CD4-positive, alpha-beta T cell treated with Interferon alpha-2 for 1 hour (primary cell): ENCODE measurements at regions not wholly inside any gene's neighbourhood (a gene's known extent, or its start where the extent isn't known, plus 50 kb on each side); places are given as distances from the start of the nearest gene placed in this dataset.

Source experiments
- DNase-seq, 2 donors: peaks; one replicate each; pipeline ENCODE4 v3.0.0-alpha.2; 2020 to 2022

DNA sequence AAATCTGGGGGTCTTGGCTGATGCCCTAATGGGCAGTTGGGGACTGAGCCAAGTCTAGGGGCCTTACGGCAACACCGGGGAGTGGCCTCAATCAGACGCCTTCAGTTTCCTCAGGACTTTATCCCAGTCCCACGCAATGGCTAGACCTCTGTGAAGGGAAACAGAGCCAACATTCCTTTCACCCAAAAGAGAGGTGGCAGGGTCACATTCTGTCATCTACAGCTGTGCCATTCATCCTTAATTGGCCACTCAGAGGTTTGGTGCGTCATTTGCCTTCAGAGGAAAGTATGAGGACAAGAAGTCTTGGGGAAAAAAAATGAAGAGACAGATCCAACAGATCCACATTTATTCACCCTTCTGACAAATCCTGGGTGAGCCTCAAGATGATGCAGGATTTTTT lies 166.9 kb upstream of the AVPR1A start:
- no peak for DNase-seq

DNA sequence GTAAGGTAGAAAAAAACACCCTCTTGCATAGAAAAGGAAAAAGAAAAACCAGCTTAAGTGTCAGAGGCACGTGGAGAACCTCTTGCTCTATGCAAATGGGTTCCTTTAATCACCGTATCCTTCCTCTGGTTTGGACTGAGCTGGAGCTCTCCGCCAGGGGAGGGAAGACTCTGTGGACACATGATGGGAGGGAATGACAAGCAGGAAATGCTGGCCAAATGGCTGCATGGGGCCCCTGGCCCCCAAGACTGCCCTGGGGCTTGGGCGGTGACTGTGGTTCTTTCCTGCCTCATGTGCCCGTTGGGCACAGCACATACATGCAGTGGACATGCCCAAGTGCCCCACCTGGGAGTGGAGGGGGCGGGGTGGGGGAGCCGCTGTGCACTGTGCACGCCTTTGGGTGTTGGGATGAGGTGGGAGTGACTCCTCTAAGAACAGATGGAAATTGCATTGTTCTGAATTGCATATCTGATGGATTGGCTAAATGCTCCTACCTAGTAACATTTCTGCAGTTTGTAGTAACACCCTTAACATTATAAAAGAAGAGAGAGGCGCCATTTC lies 166.4 kb upstream of the AVPR1A start:
- DNase-seq: no peak

DNA sequence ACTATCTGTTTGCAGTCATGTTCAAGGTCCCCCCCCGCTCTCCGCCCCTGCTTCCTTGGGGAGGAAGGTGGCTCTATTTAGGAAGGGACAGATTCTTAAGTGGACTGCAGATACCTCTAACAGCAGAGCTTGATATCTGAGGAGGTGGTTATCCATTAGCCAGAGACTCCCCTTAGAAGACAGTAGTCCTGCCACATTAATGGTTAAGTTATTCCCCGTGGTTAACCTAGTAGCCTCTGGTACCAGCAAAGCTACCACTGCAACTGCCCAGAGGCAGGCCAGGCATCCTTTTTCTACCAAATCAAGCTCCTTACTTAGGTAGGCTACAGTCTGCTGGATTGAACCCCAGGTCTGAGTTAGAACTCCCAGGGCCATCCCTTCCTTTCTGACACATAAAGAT lies 162.1 kb upstream of the AVPR1A start:
- no peak for DNase-seq

DNA sequence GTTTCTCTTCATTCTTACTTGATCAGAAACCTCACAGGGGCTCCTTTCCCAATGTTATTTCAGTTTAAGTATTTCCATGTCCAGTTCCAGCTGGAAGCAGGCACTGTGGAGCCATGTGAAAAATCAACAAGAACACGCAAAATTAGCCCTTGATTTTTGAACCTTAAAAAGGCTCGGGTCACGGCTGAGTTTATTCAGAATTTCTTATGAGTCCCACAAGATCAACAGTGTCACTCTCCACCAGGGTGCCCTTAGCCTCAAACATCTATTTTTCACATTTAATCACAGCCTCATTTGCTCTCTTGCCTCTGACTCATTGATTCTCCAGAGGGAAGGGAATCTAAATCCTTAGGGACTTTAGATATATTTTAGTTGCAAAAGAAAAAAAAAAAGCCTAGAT lies 157.7 kb upstream of the AVPR1A start:
- no peak for DNase-seq

DNA sequence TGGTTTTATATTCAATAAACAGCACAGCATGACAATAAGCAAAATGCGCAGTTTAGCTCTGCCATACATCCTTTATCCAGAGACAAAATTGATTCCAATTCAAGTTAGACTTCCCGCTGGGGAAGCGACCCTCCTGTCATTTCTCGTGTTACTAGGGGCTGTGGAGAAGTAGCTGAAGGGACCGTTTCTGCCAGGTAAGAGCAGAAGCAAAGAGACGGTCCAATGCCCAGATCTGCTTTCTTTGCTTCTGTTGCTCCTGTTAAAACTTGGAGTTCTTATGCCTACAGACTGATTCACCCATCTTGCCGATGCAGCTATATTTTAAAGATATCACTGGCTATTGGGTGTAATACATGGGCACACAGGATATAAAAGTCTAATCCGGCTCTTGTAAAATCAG lies 156.8 kb upstream of the AVPR1A start:
- DNase-seq: no peak

DNA sequence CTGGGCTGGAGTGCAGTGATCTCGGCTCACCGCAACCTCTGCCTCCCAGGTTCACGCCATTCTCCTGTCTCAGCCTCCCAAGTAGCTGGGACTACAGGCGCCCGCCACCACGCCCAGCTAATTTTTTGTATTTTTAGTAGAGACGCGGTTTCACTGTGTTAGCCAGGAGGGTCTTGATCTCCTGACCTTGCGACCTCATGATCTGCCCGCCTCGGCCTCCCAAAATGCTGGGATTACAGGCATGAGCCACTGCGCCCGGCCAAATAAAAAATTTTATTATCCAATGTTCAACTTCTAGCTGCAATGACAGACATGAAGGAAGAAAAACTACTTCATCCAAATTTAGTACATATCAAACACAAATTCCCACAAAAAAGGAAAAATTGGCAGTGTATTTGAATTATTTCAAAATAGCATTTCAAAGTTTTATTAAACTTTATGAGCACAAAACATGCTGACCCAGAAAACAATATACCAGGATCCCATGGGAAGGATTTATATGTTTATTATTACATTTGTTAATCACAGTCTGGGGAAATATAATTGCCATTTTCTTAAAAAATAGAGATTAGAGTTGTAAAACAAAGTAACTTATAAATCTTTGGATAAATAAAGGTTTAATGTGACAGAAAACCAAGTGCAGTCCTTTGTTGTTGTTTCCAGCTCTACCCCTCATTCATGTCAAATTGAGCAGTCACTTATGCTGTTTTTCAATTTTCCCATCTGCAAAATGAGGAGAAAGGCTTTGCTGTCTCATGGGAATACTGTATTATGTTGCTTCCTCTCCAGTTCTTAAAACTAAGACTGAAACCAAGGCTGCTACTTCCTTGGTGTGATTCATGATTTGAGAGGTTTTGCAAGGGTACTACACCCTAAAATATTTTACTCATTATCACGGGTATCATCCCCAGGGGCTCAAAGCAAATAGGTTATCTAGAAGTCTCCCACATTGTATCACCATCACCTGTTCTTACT lies 155.2 kb upstream of the AVPR1A start:
- no peak for DNase-seq

DNA sequence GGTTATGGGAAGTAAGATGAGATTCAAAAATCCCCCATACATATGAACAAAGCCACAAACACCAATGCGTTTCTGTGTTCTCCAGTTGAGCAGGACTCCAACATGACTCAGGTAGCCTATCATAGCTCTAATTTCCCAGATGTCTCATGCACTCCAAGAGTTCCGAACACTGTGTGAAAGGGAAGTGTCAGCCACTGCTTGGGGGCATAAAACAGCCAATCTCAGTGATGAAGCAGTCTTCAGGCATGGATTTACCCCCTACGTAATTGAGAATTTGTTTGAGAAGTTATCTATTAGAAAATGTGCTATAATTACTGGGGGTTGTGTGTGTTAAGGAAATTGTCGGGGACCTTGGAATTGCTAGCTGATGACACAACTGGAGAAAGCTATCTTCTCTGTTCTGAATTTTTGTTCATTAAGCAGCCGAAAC lies 153.9 kb upstream of the AVPR1A start:
- no peak for DNase-seq

DNA sequence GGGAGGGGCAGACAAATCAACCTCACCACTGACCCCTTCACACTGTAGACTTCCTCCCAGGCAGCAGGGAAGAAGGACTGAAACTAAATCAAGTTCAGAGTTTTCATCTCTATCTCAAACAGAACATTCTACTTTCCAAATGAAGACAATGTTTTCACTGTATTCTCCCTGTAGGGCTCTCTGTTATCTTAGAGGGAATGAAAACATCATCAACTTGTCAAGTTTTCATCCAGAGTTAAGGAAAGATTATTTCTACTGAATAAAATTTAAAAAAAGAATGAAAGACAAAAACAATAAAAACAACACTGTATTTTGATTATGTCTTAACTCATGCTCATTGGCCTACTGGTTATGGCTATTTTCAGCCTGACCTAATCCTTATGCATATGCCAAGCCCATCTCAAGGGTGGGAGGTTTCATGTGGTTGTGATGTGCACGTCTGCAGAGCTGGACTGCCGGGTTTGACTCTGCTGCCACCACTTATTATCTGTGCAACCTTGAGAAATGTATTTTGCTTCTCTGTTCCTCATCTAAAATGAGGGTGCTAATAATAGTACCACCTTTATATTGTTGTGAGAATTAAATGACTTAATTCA lies 152.0 kb upstream of the AVPR1A start:
- DNase-seq: no peak

DNA sequence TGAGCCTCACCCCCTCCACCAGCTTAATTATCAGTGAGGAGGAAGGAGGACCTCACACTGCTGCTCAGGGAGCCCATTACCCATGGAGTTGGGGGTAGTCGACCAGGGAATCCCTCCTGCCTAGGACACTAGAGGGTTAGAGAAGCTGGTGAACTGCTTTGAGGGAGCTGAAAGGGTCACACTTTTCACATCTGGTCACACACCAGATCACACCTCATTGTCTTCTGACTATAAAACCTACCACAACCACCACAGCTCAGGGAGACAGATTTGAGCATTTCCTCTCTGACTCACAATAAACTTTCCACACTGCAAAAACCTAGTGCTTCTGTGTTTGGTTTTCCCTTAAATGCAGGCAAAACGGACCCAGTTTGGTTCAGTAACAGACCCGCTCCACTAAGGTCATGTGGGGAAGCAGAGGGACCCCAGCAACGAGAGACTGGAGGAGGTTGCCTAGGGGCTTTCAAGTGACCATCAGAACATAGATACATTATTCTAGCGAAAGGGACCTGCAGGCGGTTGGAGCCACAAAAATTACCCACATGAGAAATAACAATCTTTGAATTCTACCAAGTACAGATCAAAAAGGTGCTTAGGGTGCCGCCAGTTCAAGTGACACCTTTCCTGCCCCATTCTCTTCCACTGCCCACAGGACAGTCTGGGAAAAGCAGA lies 151.4 kb upstream of the AVPR1A start:
- DNase-seq: no peak

DNA sequence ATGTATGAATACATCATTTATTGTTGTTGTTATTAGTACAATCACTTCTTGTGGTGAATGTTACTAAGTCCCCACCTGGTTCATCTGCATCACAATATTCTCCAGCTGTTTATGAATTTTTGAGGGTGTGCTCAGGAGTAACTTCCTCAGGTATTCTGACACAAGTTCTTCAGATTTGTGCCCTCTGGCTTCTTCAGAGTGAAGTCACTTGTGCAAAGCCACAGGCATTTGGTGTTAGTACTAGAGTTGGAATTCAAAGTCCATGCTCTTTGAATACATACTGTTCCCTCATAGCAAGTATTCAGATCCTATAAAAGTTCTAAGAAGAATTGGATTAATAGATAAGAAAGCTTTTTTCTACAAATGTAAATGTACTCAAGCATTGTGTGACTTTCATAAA lies 150.3 kb upstream of the AVPR1A start:
- DNase-seq: no peak

DNA sequence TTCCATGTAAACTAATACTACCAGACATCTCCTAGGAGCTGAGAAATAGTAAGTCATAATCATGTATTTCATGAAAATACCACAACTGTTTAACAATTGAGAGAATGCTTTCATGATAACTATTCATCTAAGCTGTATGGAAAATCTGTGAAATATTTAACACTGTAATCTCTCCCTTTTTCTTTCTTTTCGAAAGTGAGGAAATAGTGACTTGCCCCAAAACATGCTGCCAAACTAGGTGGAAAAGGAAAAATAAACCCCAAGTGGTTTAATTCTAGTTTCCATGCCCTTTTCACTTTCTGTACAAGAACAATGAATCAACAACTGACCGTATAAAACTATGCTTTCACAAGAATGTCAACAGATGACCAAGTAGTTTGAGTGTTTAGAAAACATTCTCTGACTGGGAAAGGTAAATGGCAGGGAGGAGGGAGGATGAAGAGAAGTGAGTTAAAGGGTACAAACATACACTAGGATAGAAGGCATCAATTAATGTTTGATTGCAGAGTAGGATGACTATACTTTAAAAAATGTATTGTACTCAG lies 147.5 kb upstream of the AVPR1A start:
- DNase-seq: no peak

DNA sequence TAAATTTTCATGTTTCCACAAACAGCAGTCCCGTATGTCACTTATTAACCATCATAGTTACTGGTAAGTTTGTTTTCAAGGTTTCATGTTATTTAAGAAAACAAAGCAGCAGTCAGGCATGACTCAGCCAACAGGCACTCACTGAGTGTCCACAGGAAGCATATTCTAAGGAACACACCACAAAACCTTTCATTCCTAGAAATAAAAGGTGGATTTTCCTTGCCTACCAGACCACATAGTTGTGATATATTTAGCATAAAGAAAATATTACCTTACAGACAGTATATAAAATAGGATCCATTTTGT lies 143.3 kb upstream of the AVPR1A start:
- no peak for DNase-seq

DNA sequence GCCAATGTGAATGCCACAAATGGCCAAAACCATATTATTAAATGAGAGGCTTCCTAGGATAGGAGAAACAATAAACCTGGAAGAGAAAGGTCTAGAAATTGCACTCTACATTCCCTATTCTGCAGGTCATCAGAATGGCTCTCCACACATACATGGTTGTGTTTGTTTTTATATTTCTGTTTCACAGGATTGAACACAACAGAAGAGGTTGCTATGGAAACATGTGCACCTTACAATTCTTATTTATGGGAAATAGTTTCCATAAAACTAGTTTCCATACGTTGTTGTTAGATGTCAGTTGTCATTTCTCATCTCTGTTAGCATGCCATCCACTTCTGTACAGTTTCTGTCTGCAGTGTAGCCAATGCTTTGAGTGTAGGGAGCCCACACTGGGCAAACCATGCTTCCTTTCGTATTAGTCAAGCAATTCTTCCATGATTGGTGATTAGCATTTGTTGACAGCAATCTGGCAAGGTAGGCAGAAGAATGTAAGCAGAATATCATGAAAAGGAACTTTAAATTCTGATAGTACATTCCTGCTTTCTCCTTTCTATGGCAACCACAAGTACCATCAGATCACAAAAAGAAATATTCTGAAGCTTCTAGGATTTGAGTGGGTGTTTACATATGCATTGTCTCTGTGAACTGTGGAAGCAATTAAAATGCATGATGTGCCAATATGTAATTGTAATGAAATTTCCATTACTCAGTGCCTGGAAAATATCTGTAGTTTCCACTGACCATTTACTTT lies 141.6 kb upstream of the AVPR1A start:
- no peak for DNase-seq

DNA sequence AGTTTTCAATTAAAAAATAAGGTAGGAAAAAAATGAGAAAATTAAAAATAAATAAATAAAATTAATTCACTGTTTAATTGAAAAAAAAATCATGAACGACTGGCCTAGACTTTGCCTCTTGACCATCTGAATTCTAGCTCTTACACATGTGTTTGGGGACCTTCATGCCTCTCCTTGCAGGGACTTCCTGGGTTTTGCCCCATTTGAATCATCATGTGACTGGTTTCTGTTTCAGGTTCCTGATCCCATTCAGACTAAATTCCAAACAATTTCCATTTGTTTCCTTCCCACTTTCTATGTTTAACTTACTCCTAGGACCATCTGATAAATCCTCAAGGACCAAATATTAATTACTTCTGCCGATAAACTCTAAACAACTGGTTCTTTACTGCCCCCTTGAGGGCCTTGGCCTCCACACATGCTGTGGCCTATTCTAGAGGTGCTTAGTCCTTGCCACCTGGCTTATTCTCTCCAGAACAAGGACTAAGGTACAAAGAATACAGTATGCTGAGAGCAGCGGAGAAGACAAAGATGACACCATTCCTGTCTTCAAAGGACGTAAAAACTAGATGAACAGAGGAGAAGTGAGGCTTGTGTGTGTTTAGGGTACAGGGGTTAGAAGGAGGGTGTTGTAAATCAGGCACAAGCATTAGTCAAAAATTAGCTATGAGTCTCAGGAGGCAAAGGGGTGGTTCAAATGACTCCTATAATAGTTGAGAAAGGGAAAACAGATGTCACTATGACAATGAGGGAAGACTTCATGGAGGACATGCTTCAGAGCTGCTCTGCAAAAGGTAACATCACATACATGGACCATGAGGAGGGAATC lies 125.8 kb upstream of the AVPR1A start:
- DNase-seq: no peak

DNA sequence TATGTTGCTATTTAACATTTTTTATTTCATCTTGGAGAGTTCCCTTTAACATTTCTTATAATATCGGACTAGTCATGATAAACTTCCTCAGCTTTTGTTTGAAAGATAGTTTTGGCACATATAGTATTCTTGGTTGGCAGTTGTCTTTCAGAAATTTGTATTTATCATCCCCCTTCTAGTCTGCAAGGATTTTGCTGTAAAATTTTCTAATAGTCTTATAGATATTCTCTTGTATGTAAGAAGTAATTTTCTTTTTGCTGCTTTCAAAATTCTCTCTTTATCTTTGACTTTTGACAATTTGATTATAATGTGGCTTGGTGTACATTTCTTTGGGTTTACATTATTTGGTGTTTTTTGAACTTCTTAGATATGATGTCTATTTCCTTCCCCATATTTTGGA lies 116.0 kb upstream of the AVPR1A start:
- no peak for DNase-seq

DNA sequence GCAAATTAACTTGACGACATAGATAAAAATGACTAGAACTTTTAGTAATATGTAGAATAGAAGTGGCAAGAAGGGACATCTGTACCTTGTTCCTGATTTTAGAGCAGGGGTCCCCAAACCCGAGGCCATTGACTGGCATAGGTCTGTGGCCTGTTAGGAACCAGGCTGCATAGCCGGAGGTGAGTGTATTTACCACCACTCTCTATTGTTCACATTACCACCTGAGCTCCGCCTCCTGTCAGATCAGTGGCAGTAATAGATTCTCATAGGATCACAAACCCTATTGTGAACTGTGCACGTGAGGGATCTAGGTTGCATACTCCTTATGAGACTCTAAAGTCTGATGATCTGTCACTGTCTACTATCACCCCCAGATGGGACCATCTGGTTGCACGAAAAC lies 113.6 kb upstream of the AVPR1A start:
- DNase-seq: no peak

DNA sequence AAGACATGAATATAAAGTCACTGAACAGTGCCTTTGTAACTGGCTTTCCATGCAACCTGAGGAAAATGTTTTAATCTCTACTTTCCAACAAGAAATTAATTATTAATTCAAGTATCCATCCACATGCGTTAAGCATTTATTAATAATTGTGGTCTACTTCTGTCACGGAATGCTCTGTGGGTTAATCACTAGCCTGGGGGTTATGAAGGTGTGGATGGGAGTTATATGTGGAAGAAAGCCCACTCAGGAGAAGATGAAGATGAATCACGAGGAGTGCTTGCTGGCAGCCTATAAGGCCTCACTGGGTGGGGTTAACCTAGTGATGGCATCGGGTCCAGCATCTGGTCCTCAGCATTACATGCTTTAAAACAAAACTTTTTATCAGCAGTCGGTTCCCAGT lies 99.5 kb upstream of the AVPR1A start:
- DNase-seq: no peak

DNA sequence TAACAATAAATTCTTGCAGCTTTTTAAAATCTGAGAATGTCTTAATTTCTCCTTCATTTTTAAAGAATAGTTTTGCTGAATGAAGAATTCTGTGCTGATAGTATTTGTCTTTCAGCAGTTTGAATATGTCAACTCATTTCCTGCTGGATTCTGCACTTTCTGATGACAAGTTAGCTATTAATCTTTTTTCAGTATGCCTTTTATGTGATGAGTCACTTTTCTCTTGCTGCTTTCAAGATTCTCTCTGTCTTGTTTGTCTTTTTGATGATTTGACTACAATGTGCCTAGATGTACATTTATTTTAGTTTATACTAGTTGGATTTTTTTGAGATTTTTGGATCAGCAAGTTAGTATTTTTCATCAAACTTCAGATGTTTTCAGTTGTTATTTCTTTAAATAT lies 87.9 kb upstream of the AVPR1A start:
- no peak for DNase-seq

DNA sequence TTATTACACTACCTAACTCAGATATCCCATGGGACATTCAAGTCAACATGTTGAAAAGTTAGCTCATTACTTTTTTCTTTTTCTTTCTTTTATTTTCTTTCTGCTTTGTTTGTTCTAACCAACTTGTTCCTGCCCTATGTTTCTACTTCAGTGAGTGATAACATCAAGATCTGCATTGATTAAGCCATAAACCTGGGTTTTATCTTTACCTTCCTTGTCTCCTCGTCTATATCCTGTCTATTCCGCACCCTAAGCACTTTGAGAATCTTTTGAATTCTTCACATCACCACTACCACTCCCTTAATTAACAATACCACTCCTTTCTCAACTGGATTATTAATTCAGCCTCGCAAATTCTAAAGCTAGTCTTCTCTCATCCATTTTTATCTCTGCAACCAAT lies 81.9 kb upstream of the AVPR1A start:
- DNase-seq: no peak

DNA sequence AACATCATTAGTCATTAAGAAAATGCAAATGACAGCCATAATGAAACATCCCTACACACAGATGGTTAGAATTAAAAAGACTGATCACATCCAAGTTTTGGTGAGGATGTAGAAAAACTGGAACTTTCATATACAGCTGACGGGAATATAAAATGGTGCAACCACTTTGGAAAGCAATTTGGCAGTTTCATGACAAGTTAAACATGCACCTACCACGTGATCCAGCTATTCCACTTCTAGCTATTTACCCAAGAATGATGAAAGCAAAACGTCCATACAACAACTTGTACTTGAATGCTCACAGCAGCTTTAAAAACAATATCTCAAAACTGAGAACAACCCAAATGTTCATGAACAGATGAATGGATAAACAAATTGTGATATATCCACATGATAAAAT lies 77.9 kb upstream of the AVPR1A start:
- DNase-seq: no peak

DNA sequence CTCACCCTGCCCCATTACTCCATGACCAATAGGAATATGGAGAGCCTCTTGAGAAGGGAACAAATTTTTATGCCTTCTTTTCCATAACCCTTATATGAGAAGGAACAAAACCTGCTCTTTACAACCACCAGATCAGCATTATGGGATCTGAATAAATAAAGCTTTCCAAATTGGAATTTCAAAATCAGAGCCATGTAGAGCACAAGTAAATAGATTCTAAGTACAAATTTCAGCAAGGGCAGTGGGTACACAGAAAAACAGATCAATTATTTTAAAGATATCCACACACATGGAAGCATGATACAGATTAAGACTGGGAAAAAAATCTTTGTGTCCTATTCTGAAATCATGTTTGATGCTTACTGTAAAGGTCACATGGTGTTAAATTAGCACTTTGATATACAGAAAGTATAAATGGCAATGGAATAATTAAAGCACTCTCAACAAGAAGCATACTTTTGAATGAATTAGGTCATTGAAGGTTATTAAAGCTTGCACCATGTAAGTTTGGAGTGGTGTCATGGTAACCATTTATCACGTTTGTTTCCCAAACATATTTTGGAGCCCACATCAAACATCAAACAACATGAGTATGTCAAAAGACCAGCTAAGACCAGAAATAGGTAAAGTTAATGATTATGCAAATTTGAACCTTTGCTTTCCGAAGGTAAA lies 75.9 kb upstream of the AVPR1A start:
- DNase-seq: no peak
